NB4 (cell line): ENCODE measurements at regions not wholly inside any gene's neighbourhood (a gene's known extent, or its start where the extent isn't known, plus 50 kb on each side); places are given as distances from the start of the nearest gene placed in this dataset.

Source experiments
- MAX ChIP-seq: IDR thresholded peaks from 2 replicates; pipeline ENCODE4 v1.6.1; 2011; ENCODE audit warnings: low read depth, low read length
- MYC ChIP-seq: IDR thresholded peaks from 2 replicates; pipeline ENCODE4 v1.6.1; 2011; ENCODE audit warnings: low read depth, low read length

GRCh38 chr3:197372047-197372661 is 73.7 kb upstream of the DLG1 start:
- TF ChIP-seq MYC = no peak
- no peak for TF ChIP-seq MAX
